DMS53 (cell line): ENCODE measurements at regions not wholly inside any gene's neighbourhood (a gene's known extent, or its start where the extent isn't known, plus 50 kb on each side); places are given as distances from the start of the nearest gene placed in this dataset.
A peak's percentile ranks its signal among the peaks of the same experiment; 100 is the strongest.

ENCODE experiments used
- DNase-seq: peaks from one replicate; lab custom pipeline; 2025; lab: John Stamatoyannopoulos, UW

GRCh38 chr7:145269418-145270161, 433.7 kb upstream of the TPK1 start:
- peak; percentile 92 for DNase-seq

DNA sequence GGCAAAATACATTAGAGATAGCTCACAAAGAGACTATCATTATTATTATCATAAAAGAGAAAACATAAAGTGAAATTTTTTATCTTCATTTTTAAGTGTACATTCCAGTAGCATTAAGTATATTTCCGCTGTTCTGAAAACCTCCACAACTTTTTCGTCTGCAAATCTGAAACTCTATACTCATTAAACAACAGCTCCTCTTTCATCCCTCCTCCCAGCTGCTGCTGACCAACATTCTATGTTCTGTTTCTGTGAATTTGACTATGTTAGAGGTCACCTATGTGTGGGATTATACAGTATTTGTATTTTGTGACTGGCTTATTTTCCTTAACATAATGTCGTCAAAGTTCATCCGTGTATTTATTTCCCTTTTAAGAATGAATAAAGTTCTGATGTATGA, 429.3 kb upstream of the TPK1 start:
- peak; percentile 16 for DNase-seq

DNA sequence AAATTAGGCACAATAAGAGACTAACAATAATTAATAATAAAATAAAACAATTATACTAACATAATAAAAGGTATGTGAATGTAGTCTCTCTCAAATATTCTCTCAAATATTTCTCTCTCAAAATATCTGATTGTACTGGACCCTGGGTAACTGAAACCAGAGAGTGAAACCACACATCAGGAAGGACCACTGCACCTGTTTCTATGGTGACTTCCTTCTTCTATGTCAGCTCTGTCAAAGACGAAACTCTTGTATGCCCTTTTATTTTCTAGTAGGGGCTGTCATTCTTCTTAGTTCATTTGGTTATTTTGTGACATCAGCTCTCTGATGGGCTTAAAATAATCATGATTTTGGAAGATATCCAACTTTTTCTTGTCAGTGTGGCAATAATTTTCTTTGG, 428.0 kb upstream of the TPK1 start:
- DNase-seq = no peak

- no peak for DNase-seq
Observed at GRCh38 chr7:145252031-145252430, 416.2 kb upstream of the TPK1 start.

GRCh38 chr7:145224775-145225174, 388.9 kb upstream of the TPK1 start:
- no peak for DNase-seq

GRCh38 chr7:145219461-145219860, 383.6 kb upstream of the TPK1 start:
- no peak for DNase-seq

DNA sequence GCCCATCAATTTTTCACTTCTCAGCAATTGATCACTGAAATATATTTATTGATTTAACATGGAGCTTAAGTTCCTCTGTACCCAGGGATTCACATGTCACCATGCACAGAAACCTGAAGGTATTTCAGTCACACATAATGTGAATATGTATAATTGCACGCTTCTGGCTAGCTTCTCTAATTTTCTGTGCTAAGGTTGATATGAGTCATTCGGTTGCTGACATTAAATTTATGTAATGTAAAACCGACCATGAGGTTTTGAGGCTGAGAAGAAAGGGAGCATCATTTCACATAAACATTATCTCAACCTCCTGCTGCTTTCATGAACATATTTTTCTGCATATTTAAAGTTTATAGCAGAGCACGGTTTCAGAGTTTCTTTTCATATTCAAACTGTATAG, 381.0 kb upstream of the TPK1 start:
- DNase-seq = no peak

- no peak for DNase-seq
Observed at GRCh38 chr7:145212050-145212449, 376.2 kb upstream of the TPK1 start.

DNA sequence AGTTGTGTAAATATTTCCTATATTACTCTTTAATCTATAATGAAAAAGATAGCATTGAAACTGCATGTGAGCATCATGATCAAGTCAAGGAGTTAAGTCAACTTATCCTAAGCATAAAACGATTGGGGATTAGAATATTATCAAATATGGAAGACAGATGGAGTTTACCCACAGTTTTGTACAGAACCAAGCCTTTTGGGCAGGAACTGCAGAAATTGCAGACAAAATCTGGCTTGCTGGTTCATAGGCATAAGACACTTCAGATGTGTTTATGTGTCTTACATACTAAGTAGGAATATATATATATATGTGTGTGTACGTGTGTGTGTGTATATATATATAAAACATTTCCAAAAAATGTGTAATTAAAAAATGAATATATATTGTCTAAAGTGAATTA, 375.4 kb upstream of the TPK1 start:
- DNase-seq = no peak

DNA sequence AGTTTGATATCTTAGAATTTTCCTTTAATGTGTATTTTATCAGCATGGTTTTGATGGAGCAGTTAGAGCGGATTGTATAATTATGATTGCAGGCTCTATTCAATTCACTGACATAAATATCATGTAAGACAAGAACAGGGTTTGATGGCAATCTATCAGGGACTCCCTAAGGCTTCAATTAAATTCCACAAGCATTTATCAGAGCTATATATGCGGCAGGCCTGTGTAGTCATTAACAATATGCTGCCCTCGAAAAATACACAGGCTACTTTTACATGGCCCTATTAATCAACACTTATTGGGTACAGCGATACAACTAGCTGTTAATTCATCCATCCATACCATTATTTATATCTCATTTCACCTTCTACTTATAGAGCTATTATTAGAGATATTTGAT, 358.1 kb upstream of the TPK1 start:
- no peak for DNase-seq

- DNase-seq = no peak
Observed at GRCh38 chr7:145184956-145185355, 349.1 kb upstream of the TPK1 start.

DNA sequence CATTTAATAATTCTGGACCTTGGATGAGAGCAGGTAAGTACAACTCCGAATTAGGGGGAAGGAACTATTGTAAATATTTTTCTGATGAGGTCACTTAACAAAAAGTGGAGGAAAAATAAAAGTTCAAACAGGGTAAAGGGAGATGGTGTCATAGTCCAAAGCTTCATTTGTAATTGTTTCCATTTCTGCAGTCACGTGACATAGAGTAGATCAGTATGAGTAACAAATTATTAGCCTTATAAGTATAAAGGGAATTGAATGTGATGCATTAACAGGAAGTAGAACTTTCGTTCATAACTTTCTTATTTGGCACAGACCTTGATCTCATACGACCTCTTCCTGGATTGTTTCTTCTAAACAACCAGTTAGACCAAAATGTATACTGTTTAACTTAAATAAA, 347.2 kb upstream of the TPK1 start:
- DNase-seq = no peak

GRCh38 chr7:145175366-145175765, 339.5 kb upstream of the TPK1 start:
- no peak for DNase-seq

GRCh38 chr7:145169908-145170307, 334.1 kb upstream of the TPK1 start:
- DNase-seq = peak; percentile 81

DNA sequence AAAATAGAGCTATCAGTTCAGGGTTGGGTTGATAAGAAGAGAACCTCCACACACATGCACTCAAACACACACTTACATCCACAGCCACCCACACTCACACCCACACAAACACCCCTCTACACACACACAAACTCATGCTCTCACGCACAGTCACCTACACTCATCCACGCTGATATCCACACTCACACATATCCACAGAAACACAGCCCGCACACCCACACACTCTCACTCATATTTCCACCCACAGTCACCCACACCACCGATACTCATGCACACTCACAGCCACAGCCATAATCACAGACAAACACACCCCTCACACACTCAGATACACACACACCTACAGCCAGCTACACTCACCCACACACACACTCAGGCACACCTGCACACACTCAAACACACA, 333.0 kb upstream of the TPK1 start:
- no peak for DNase-seq

GRCh38 chr7:145168427-145168826, 332.6 kb upstream of the TPK1 start:
- DNase-seq = no peak

DNA sequence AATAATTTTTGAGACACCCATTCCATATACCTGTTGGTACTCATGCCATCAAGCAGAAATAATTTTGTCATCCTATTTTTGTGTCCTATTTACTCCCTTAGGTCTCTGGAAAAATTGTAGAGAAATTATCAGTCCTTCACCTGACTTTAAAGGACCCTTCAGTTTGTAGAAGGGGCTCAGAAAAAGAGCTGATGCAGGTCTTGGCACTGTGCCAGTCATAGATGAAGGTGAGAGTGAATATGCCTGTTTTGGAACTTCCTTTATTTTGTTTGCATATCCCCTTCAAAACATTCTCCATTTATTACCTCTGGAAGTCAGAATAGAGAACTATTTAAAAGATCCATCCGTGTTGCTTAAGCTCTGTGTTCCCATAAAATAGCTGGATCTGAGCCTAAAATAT, 321.0 kb upstream of the TPK1 start:
- peak; percentile 21 for DNase-seq

GRCh38 chr7:145152589-145152988, 316.7 kb upstream of the TPK1 start:
- DNase-seq = peak; percentile 14

DNA sequence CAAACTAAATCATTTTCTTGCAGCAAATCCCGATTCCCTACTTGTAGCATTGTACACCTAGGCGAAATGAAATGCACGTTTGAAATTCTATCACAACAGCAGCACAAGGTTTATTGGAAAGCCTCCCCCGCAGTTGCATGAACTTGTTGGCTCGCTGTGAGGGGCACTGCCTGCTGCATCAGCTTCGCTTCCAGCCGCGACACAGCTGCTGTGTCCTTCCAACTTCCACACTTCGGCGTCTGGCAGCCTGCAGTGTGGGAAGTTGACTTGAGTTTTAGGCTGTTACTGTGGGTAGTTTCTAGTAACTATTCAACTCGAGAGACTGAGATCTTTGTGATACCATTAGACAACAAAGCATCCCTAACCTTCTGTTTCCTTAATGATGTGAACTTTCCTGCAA, 315.8 kb upstream of the TPK1 start:
- DNase-seq = no peak

GRCh38 chr7:145147865-145148264, 312.0 kb upstream of the TPK1 start:
- DNase-seq = no peak

GRCh38 chr7:145143685-145144084, 307.8 kb upstream of the TPK1 start:
- DNase-seq = no peak

GRCh38 chr7:145134377-145134776, 298.5 kb upstream of the TPK1 start:
- DNase-seq = no peak

DNA sequence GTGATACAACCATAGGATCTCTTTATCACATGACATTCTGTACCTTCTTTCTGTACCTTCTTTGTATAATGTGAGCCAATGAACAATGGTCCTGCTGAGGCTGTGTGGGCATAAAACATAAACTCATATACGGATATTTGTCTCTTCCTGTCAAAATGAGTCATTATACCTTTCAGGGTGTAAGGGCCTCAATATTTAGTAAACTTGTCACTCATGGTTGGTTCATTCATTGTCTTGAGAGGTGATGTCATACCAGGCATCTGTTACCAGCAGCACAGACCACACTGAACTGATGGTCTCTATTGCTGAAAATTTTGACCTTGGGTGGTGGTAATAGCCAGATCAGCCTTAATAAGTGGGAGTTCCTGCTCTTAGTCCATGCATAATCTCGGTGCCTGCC, 287.6 kb upstream of the TPK1 start:
- peak; percentile 51 for DNase-seq

GRCh38 chr7:145106001-145106400, 270.1 kb upstream of the TPK1 start:
- DNase-seq = peak; percentile 65
